Heart left ventricle (tissue), 13 donors: ENCODE measurements at regions not wholly inside any gene's neighbourhood (a gene's known extent, or its start where the extent isn't known, plus 50 kb on each side); places are given as distances from the start of the nearest gene placed in this dataset.

Experiments
- POLR2A ChIP-seq, 2 donors: fragments of 450-650 bp; IDR thresholded peaks; one replicate each; pipeline ENCODE4 v1.6.1; 2017; ENCODE audit warnings: antibody characterized with exemption in 2 of 2, mild to moderate bottlenecking in 2 of 2, moderate library complexity in 2 of 2
- TF ChIP-seq, protein P1 (sequence below), 12 donors: fragments of 200-600 bp; sonication (generic) in 4 of 12; IDR thresholded peaks; one replicate each; pipeline versions ENCODE4 v1.5.0 to v1.8.0; 2018 to 2022; ENCODE audit warnings: antibody characterized with exemption in 12 of 12, mild to moderate bottlenecking in 5 of 12
- donor health status: ischemic (EF 13 %, LVEDD 7.1; RV severe dilation, severe dysfunction).
- donor health status: DM: no; HTN: yes; CAD: no.
- donor health status: DM: no; HTN: no; CAD: no.
- donor health status: ischemic (EF 25% LVEDD 6.9; RV normal size, moderate dysfunction).
- donor health status: ischemic (EF 25% LVEDD 5.7; RV mildly dilated, moderate dysfunction).
- donor health status: ischemic (EF 35%, LVEDD 5.7; RV mildly dilated, moderate dysfunction).
- donor health status: nonischemic (EF 11% LVEDD 7.7; RV severe dilation, severe dysfunction).
- donor health status: DM: yes; HTN: yes; CAD: no.
- donor health status: PGD.
- donor health status: ischemic (EF 29% LVEDD 5.4; RV normal size, mild dysfunction).
- donor health status: nonischemic (EF 23%, LVEDD 6.1; RV moderate dilation, normal function).

DNA sequence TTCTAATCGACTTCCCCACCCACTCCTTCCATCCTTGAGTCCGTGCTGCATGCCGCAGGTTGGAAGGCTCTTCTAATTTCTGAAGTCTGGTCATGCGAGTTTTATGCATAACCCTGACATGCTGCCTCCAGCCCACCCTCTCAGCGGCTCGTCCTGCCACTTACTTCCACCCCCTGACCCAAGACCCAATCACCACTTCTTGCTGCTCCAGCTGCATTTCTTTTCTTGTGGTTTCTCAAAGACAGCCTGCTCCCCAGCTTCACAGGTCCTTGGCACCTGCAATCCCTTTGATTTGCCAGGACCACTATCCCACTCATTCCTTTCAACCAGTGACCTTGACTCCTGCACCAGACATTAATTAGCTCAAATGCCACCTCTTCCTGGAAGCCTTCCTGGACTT lies 486.7 kb downstream of the VRK1 start:
- TF ChIP-seq, protein P1, sequence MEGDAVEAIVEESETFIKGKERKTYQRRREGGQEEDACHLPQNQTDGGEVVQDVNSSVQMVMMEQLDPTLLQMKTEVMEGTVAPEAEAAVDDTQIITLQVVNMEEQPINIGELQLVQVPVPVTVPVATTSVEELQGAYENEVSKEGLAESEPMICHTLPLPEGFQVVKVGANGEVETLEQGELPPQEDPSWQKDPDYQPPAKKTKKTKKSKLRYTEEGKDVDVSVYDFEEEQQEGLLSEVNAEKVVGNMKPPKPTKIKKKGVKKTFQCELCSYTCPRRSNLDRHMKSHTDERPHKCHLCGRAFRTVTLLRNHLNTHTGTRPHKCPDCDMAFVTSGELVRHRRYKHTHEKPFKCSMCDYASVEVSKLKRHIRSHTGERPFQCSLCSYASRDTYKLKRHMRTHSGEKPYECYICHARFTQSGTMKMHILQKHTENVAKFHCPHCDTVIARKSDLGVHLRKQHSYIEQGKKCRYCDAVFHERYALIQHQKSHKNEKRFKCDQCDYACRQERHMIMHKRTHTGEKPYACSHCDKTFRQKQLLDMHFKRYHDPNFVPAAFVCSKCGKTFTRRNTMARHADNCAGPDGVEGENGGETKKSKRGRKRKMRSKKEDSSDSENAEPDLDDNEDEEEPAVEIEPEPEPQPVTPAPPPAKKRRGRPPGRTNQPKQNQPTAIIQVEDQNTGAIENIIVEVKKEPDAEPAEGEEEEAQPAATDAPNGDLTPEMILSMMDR (IDR thresholded peaks at IDR 0.05) = no peak
- TF ChIP-seq POLR2A (IDR thresholded peaks at IDR 0.05) = no peak
